AG10803 (cell line): ENCODE measurements at regions not wholly inside any gene's neighbourhood (a gene's known extent, or its start where the extent isn't known, plus 50 kb on each side); places are given as distances from the start of the nearest gene placed in this dataset.

Experiments used
- DNase-seq: peaks from one replicate; pipeline ENCODE4 v3.0.0; 2010; ENCODE audit warnings: low read depth
- H3K4me3 ChIP-seq: 2 replicates; pipeline ENCODE4 v1.5.1; 2011; ENCODE audit warnings: mild to moderate bottlenecking, low read length, control low read depth
- TF ChIP-seq, protein P1 (sequence below): conservative IDR thresholded peaks from 2 replicates; pipeline ENCODE4 v1.5.1; 2011; ENCODE audit warnings: mild to moderate bottlenecking, low read length, control low read depth, inconsistent platforms

DNA sequence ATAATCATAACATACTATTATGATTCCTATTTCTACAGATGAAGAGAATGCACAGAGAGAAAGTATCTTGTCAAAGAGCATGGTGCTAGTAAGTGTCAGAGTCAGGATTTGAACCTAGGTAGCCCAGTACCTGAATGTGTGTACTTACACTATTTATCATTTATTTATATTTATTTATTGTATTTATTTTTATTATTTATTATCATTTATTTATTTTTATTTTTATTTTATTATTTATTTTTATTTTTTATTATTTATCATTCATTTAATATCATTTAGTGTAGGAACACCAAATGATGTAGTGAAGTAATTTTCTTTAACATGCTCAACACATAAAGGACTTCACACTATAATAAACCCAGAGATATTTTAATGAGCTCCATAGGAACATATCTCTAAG is 209.4 kb upstream of the ZFP42 start:
- DNase-seq: no peak
- TF ChIP-seq, protein P1, sequence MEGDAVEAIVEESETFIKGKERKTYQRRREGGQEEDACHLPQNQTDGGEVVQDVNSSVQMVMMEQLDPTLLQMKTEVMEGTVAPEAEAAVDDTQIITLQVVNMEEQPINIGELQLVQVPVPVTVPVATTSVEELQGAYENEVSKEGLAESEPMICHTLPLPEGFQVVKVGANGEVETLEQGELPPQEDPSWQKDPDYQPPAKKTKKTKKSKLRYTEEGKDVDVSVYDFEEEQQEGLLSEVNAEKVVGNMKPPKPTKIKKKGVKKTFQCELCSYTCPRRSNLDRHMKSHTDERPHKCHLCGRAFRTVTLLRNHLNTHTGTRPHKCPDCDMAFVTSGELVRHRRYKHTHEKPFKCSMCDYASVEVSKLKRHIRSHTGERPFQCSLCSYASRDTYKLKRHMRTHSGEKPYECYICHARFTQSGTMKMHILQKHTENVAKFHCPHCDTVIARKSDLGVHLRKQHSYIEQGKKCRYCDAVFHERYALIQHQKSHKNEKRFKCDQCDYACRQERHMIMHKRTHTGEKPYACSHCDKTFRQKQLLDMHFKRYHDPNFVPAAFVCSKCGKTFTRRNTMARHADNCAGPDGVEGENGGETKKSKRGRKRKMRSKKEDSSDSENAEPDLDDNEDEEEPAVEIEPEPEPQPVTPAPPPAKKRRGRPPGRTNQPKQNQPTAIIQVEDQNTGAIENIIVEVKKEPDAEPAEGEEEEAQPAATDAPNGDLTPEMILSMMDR: no peak
- no peak overlapping the region for H3K4me3 ChIP-seq

DNA sequence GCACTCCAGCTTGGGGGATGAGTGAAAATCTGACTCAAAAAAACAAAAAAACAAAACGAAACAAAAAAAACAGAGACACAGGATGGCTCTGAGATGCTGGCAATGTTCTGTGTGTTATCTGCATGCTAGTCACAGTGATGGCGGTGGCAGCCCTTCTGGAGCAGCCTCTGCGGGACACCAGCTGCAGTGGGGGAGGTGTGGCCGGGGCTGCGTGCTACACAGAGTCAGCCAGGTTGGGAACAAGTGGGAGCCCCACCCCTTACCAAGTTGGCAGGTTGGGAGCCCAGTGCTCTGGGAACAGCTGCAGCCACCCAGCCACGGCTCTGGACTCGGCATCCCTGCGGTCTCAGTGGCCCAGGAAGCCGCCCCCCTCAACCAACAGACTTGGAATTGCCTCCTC is 206.5 kb upstream of the ZFP42 start:
- H3K4me3 ChIP-seq: no peak overlapping the region
- DNase-seq: no peak
- TF ChIP-seq, protein P1: no peak

DNA sequence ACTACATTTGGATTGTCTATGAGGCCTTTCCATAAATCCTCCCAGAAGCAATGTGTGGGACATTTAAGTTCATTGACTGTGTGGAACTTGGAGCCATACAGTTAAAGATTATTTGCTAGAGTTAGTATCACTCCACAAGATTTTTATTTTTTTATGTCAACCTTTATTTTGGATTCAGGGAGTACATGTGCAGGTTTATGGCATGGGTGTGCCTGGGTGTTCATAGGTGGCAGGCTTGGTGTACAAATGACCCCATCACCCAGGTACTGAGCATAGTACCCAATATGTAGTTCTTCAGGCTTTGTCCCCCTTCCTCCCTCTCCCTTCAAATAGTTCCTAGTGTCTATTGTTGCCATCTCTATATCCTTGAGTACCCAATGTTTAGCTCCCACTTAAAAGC is 199.8 kb upstream of the ZFP42 start:
- no peak for DNase-seq
- TF ChIP-seq, protein P1: no peak
- H3K4me3 ChIP-seq: no peak overlapping the region

DNA sequence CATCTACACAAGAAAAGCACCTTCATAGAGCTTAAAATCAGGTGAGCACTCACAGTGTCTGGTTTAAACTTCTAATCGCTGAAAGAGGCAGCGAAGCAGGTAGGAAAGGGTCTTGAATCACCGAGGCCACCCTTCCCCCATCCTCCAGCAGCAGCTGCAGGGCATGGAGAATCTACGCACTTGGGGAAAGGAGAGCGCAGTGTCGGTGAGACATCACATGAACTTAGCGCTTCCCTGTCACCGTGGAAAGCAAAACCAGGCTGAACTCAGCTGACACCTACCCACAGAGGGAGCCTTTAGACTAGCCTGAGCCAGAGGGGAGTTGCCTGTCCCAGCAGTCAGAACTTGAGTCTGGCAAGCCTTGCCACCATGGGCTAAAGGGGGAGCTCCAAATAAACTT is 197.2 kb upstream of the ZFP42 start:
- no peak overlapping the region for H3K4me3 ChIP-seq
- TF ChIP-seq, protein P1: no peak

DNA sequence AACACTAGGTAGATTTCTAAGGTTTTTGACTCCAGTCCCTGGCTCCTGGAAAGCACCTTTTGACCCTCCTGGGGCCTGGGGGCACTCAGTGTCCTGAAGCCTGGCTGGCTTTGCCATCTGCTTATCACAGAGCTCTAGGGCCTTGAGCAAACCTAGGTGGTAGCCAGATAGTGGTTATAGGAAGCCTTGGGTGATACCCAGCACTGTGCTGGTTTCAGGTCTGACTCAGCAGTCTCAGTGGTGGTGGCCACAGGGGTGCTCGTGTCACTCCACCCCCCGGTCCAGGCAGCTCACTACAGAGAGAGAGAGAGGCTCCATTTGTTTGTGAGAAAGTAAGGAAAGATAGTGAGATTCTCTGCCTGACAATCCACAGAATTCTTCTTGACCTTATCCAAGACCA is 195.8 kb upstream of the ZFP42 start:
- DNase-seq: no peak
- H3K4me3 ChIP-seq: no peak overlapping the region
- TF ChIP-seq, protein P1: no peak

More for the DNA sequence above, 197.2 kb upstream of the ZFP42 start:
- DNase-seq: no peak

DNA sequence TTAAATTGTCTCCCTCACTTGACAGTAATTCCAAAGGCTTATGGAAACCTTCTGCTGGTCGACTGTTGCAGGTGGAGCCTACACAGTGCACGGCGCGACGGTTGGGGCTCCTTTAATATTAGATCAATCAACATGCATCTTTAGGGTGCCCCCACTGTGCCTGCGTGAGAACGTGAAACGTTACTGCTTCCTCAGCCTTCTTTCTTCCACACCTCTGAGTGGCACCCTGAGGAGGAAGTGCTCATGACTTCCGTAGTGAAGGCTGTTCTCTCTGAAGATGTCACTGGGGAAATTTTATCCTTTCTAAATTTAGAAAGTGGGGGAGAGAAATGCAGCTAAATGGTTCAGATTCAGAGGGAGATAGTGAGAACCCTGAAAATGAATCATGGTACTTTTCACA is 184.0 kb upstream of the ZFP42 start:
- no peak overlapping the region for H3K4me3 ChIP-seq
- no peak for DNase-seq
- TF ChIP-seq, protein P1: no peak

DNA sequence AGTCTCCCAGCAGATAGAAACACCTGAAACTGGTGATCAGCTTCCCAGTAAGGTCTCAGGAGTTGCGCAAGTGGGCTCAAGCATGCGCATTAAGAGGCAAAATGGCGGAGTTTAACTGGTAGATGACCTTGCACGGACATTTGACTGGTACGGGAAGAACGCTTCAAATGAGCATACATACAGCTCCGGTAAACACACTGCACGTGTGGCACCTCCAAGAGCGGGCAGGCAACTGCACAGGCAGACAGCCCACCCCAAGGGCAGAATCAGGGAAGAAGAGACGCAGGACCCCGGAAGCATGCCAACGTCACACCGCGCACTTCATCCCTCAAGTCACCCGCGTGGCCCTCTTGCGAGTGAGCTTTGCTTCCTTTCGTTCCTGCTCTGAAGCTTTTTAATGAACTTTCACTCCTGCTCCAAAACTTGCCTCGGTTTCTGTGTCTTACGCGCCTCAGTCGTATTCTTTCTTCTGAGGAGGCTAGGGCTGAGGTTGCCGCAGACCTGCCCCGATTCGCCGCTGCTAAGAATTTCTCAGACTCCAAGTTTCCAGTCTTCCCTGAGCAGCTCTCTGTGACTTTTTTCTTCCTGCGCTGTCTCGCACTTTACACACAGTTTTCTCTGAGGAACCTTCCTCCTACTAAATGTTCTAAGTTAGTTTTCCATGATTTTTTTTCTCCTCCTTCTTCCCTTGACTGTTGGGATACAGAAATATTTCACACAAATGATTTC is 180.7 kb upstream of the ZFP42 start:
- H3K4me3 ChIP-seq: peak overlapping the region; percentile 57
- TF ChIP-seq, protein P1: no peak
- peak; percentile 4 for DNase-seq
